ENCODE measurements at regions not wholly inside any gene's neighbourhood (a gene's known extent, or its start where the extent isn't known, plus 50 kb on each side); places are given as distances from the start of the nearest gene placed in this dataset.
"Not testable (repeated sequence)": the region's sequence is repeated elsewhere in the genome, so short reads cannot be mapped to it uniquely, and the experiment has no call there.

DNA sequence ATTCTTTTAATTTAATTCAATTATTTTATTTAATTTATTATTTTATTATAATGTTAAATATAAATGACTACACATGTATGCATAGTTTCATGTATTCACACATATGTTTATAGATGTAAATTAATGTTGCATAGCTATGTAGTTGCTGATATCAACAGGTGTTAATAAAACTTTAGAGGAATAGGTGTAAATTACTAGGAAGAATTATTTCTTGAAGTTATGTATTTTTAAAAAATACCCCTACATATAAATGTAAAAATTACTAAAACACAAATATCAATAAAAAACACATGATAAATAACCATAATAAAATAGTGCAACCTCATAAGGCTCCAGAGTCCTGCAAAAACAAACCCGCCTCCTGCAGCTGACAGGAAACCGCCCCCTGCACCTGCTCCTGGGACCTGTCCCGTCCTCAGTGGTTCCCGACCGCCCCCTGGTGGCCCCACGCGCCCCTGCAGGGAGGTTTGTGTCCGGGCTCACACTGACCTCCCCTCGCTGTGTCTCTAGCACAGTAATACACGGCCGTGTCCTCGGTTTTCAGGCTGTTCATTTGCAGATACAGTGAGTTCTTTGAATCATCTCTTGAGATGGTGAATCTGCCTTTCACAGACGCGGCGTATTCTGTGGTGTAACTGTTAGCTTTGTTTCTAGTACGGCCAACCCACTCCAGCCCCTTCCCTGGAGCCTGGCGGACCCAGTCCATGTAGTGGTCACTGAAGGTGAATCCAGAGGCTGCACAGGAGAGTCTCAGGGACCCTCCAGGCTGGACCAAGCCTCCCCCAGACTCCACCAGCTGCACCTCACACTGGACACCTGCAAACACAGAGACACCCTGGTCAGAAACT, 1264.0 kb downstream of the TMEM121 start:
- Histone ChIP-seq H3K9ac (ENCODE audit: low read length) (no peak overlapping the region), H3K4me1 (ENCODE audit: control insufficient read depth, insufficient read depth, low read length) (no peaks in the 10 kb centered on the region)

DNA sequence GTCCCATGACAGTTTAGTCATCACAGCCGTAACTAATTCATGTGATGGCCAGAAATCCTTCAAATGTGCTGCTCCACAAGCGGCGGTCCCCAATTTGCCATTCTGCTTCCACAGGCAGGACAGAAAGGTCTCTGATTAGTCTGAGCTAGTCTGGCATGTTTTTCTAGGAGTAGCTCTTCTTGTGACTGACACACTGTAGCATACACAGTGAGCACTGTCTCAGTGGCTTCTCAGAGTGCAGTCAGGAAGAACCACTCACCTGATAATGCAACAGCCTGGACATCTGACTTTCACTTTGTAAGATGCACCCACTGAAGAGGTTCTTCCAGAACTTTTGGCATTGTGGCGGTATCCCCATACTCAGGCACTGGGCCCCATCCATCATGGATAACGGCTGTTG, 1266.2 kb downstream of the TMEM121 start:
- Histone ChIP-seq H3K27me3 (ENCODE audit: control insufficient read depth, insufficient read depth, low read length) (no peaks in the 10 kb centered on the region), H3K27ac (ENCODE audit: low read depth, low read length) (no peak overlapping the region), H3K4me3 (ENCODE audit: low read depth, low read length) (no peak overlapping the region), H3K4me1 (ENCODE audit: control insufficient read depth, insufficient read depth, low read length) (no peaks in the 10 kb centered on the region), H3K9me3 (ENCODE audit: control insufficient read depth, insufficient read depth, low read depth, low read length) (peaks cover 41% of the 10 kb centered on the region; the same call in 1 of the 2 replicates), H3K36me3 (ENCODE audit: control insufficient read depth, insufficient read depth, low read length) (no peaks in the 10 kb centered on the region), H3K9ac (ENCODE audit: low read length) (no peak overlapping the region)

More for the DNA sequence above, 1264.0 kb downstream of the TMEM121 start:
- Histone ChIP-seq H3K27ac (ENCODE audit: low read depth, low read length) (no peak overlapping the region), H3K36me3 (ENCODE audit: control insufficient read depth, insufficient read depth, low read length) (no peaks in the 10 kb centered on the region), H3K27me3 (ENCODE audit: control insufficient read depth, insufficient read depth, low read length) (no peaks in the 10 kb centered on the region), H3K4me3 (ENCODE audit: low read depth, low read length) (no peak overlapping the region), H3K9me3 (ENCODE audit: control insufficient read depth, insufficient read depth, low read depth, low read length) (peaks cover 42% of the 10 kb centered on the region; the same call in 1 of the 2 replicates)

DNA sequence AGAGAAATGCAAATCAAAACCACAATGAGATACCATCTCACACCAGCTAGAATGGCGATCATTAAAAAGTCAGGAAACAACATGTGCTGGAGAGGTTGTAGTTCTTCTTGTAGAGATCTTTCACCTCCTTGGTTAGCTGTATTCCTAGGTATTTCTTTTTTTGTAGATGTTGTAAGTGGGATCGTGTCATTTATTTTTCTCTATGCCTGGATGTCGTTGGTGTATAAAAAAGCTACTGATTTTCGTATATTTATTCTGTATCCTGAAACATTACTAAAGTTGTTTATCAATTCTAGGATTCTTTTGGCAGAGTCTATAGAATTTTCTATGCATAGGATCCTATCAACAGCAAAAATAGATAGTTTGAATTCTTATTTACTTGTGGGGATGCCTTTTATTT, 1271.8 kb downstream of the TMEM121 start:
- H3K27me3 ChIP-seq (ENCODE audit: control insufficient read depth, insufficient read depth, low read length); H3K36me3 ChIP-seq (ENCODE audit: control insufficient read depth, insufficient read depth, low read length); H3K4me1 ChIP-seq (ENCODE audit: control insufficient read depth, insufficient read depth, low read length); H3K27ac ChIP-seq (ENCODE audit: low read depth, low read length); H3K9ac ChIP-seq (ENCODE audit: low read length); H3K4me3 ChIP-seq (ENCODE audit: low read depth, low read length): not testable (repeated sequence)
- H3K9me3 ChIP-seq (ENCODE audit: control insufficient read depth, insufficient read depth, low read depth, low read length), result peaks cover 25% of the 10 kb centered on the region; the same call in 1 of the 2 replicates

DNA sequence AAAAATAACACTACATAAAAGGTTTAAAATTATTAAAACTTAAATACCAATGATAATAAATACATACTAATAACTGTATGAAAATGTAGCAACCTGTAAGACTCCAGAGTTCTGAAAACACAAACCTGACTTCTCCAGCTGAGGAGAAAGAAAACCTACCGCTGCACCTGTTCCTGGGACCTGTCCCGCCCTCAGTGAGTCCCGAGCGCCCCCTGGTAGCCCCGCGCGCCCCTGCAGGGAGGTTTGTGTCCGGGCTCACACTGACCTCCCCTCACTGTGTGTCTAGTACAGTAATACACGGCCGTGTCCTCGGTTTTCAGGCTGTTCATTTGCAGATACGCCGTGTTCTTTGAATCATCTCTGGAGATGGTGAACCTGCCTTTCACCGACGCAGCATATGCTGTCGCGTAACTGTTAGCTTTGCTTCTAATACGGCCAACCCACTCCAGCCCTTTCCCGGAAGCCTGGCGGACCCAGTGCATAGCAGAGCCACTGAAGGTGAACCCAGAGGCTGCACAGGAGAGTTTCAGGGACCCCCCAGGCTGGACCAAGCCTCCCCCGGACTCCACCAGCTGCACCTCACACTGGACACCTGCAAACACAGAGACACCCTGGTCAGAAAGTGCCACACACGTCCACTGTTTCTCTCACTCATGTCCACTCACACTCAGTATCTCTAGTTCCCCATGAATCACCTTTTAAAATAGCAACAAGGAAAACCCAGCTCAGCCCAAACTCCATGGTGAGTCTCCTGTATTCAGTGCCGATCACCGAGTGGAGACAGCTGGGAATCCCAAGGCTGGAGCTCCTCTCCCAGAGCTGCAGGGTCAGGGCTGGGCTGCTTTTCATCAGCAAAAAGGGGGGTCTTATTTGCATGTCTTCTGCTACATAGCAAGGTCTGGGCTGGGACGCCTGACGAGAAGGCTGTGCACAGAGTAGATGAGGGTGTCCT, 1276.3 kb downstream of the TMEM121 start:
- no peak overlapping the region for H3K9ac ChIP-seq (ENCODE audit: low read length)
- H3K4me1 ChIP-seq (ENCODE audit: control insufficient read depth, insufficient read depth, low read length), result no peaks in the 10 kb centered on the region
- H3K27me3 ChIP-seq (ENCODE audit: control insufficient read depth, insufficient read depth, low read length), result no peaks in the 10 kb centered on the region
- no peak overlapping the region for H3K4me3 ChIP-seq (ENCODE audit: low read depth, low read length)
- H3K27ac ChIP-seq (ENCODE audit: low read depth, low read length), result no peak overlapping the region
- H3K9me3 ChIP-seq (ENCODE audit: control insufficient read depth, insufficient read depth, low read depth, low read length), result peaks cover 52% of the 10 kb centered on the region; the same call in 1 of the 2 replicates
- H3K36me3 ChIP-seq (ENCODE audit: control insufficient read depth, insufficient read depth, low read length), result no peaks in the 10 kb centered on the region

DNA sequence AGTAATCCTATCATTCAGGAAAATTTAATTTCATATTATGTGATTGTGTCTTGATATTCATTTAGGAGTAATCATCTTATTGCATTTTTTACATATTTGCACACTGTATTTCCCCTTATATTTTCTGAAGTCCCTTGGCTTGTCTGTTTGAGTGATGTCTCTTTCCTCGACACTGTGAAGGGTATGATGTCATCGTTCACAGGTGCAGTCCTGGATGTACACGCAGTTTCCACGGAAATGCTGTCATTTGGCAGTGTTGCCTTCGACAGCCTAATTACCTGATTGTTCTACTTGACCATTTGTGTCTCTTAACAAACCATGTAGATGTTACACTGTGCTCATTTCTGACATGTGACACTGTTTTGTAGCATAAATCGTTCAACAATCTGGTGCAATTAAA, 1277.0 kb downstream of the TMEM121 start:
- Histone ChIP-seq H3K36me3 (ENCODE audit: control insufficient read depth, insufficient read depth, low read length) (no peaks in the 10 kb centered on the region), H3K4me3 (ENCODE audit: low read depth, low read length) (no peak overlapping the region; the same call in 1 of the 2 replicates), H3K9ac (ENCODE audit: low read length) (no peak overlapping the region), H3K27me3 (ENCODE audit: control insufficient read depth, insufficient read depth, low read length) (no peaks in the 10 kb centered on the region), H3K27ac (ENCODE audit: low read depth, low read length) (no peak overlapping the region), H3K9me3 (ENCODE audit: control insufficient read depth, insufficient read depth, low read depth, low read length) (peaks cover 56% of the 10 kb centered on the region; the same call in 1 of the 2 replicates), H3K4me1 (ENCODE audit: control insufficient read depth, insufficient read depth, low read length) (no peaks in the 10 kb centered on the region)

DNA sequence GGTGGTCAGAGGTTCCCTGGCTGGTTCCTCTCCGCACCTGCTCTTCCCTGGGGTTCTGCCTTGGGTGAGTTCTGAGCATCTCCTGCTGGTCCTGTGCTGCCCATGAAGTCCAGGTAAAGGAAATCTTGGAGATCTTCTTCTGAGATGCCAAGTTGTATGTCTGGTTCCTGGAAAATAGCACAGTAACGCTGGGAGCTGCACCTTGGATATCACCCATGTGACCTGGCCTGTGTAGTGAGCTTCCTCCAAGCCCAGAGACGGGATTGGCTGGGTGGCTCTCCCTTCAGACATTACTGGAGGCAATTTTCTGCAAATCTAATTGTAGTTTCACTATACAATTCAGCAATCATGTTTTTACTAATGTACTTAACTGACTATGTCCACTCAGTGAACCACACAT, 1281.1 kb downstream of the TMEM121 start:
- no peaks in the 10 kb centered on the region for H3K36me3 ChIP-seq (ENCODE audit: control insufficient read depth, insufficient read depth, low read length)
- no peaks in the 10 kb centered on the region for H3K4me1 ChIP-seq (ENCODE audit: control insufficient read depth, insufficient read depth, low read length)
- H3K9ac ChIP-seq (ENCODE audit: low read length), result no peak overlapping the region
- H3K27ac ChIP-seq (ENCODE audit: low read depth, low read length), result no peak overlapping the region
- no peaks in the 10 kb centered on the region for H3K27me3 ChIP-seq (ENCODE audit: control insufficient read depth, insufficient read depth, low read length)
- peaks cover 72% of the 10 kb centered on the region; the same call in 1 of the 2 replicates for H3K9me3 ChIP-seq (ENCODE audit: control insufficient read depth, insufficient read depth, low read depth, low read length)
- H3K4me3 ChIP-seq (ENCODE audit: low read depth, low read length), result no peak overlapping the region

DNA sequence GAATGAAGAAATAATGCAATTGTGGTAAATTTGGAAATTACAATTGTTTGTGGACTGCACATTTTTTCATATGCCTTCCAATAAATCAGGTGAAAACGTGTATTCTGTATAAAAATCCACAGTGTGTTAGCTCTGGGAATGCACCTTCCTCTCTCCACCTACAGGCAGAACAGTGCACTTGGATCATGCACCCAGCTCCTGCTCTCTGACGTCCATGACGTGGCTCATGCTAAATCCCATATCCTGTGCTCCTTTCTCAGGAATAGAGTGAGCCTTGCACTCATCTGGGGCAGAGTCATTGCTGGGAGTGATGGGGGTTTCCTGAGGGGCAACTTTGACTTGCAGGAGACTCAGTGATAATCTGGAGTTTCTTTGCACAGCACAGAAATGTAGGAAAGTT, 1282.1 kb downstream of the TMEM121 start:
- no peak overlapping the region for H3K9ac ChIP-seq (ENCODE audit: low read length)
- no peaks in the 10 kb centered on the region; the same call in 1 of the 2 replicates for H3K27me3 ChIP-seq (ENCODE audit: control insufficient read depth, insufficient read depth, low read length)
- peaks cover 72% of the 10 kb centered on the region; the same call in 1 of the 2 replicates for H3K9me3 ChIP-seq (ENCODE audit: control insufficient read depth, insufficient read depth, low read depth, low read length)
- H3K27ac ChIP-seq (ENCODE audit: low read depth, low read length), result no peak overlapping the region
- no peaks in the 10 kb centered on the region for H3K4me1 ChIP-seq (ENCODE audit: control insufficient read depth, insufficient read depth, low read length)
- no peak overlapping the region for H3K4me3 ChIP-seq (ENCODE audit: low read depth, low read length)
- no peaks in the 10 kb centered on the region for H3K36me3 ChIP-seq (ENCODE audit: control insufficient read depth, insufficient read depth, low read length)

DNA sequence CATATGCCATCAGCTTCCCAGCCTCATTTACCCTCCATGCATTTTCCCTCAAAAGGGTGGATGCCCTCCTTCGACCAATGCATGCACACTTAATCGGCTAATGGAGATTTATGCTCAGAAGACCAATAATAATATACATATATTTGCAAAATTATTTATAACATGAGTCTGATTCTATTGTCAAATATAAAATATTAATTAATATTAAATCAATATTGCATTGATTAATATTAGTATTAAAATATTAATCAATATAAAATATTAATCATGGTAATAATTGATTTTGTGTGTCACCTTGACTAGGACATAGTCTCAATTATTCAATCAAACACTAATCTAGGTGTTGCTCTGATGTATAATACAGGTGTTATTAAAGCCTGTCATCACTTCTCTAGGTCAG, 1282.5 kb downstream of the TMEM121 start:
- no peak overlapping the region for H3K4me3 ChIP-seq (ENCODE audit: low read depth, low read length)
- H3K27me3 ChIP-seq (ENCODE audit: control insufficient read depth, insufficient read depth, low read length), result no peaks in the 10 kb centered on the region; the same call in 1 of the 2 replicates
- no peaks in the 10 kb centered on the region for H3K36me3 ChIP-seq (ENCODE audit: control insufficient read depth, insufficient read depth, low read length)
- no peaks in the 10 kb centered on the region for H3K4me1 ChIP-seq (ENCODE audit: control insufficient read depth, insufficient read depth, low read length)
- no peak overlapping the region for H3K9ac ChIP-seq (ENCODE audit: low read length)
- no peak overlapping the region for H3K27ac ChIP-seq (ENCODE audit: low read depth, low read length)
- peaks cover 74% of the 10 kb centered on the region; the same call in 1 of the 2 replicates for H3K9me3 ChIP-seq (ENCODE audit: control insufficient read depth, insufficient read depth, low read depth, low read length)

DNA sequence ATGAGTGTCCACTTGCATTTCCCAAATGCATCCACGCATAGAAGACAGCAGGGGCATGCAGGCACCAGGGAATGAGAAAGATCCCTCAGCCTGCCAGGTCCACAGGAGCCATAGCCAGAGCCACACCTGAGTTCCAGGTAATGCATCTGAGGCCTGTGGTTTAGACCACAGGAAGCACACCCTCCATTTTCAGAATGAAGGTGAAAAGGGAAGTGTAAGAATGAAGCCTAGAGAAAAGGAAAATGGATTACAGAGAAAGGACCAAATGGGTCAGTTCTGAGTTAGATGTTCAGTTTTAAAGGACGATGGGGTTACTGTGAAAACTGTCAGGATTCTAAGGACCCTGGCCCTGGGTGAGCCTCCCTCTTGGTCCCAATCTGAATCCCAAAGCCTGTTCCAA, 1283.2 kb downstream of the TMEM121 start:
- Histone ChIP-seq H3K27me3 (ENCODE audit: control insufficient read depth, insufficient read depth, low read length) (peaks cover 1% of the 10 kb centered on the region; the same call in 1 of the 2 replicates), H3K9ac (ENCODE audit: low read length) (no peak overlapping the region), H3K27ac (ENCODE audit: low read depth, low read length) (no peak overlapping the region), H3K9me3 (ENCODE audit: control insufficient read depth, insufficient read depth, low read depth, low read length) (peaks cover 73% of the 10 kb centered on the region; the same call in 1 of the 2 replicates), H3K36me3 (ENCODE audit: control insufficient read depth, insufficient read depth, low read length) (no peaks in the 10 kb centered on the region), H3K4me1 (ENCODE audit: control insufficient read depth, insufficient read depth, low read length) (no peaks in the 10 kb centered on the region), H3K4me3 (ENCODE audit: low read depth, low read length) (no peak overlapping the region)

DNA sequence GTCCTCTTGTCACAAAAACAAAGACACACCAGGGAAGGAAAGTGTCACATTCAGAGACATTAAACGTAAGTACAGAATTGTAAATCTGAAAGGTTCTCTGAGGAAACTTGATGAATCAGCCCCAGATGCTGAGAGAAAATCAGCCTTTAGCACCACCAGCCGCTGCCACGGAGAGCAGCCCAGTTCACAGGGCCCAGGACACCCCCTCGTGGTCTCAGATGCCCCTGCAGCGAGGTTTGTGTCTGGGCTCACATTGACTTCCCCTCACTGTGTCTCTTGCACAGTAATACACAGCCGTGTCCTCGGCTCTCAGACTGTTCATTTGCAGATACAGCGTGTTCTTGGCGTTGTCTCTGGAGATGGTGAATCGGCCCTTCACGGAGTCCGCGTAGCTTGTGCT, 1283.8 kb downstream of the TMEM121 start:
- not testable (repeated sequence) for H3K4me3 ChIP-seq (ENCODE audit: low read depth, low read length); H3K4me1 ChIP-seq (ENCODE audit: control insufficient read depth, insufficient read depth, low read length); H3K36me3 ChIP-seq (ENCODE audit: control insufficient read depth, insufficient read depth, low read length); H3K27me3 ChIP-seq (ENCODE audit: control insufficient read depth, insufficient read depth, low read length); H3K27ac ChIP-seq (ENCODE audit: low read depth, low read length); H3K9ac ChIP-seq (ENCODE audit: low read length)
- peaks cover 74% of the 10 kb centered on the region; the same call in 1 of the 2 replicates for H3K9me3 ChIP-seq (ENCODE audit: control insufficient read depth, insufficient read depth, low read depth, low read length)

All from HUES6 (cell line).